Keratinocyte (primary cell): ENCODE measurements at regions not wholly inside any gene's neighbourhood (a gene's known extent, or its start where the extent isn't known, plus 50 kb on each side); places are given as distances from the start of the nearest gene placed in this dataset.

Experiments used
- DNase-seq: peaks from one replicate; pipeline ENCODE4 v3.0.0-alpha.2; 2011; ENCODE audit warnings: low read depth, missing footprints, low spot score
- FAIRE-seq: peaks from 2 replicates; lab custom pipeline; 2011; peaks lifted over from hg19 to GRCh38; lab: Jason Lieb, UNC
- H2AFZ ChIP-seq: 2 replicates; pipeline ENCODE4 v1.6.0; 2012; ENCODE audit warnings: low read length, control low read depth, inconsistent platforms; ENCODE audit not compliant: control insufficient read depth
- H3K27ac ChIP-seq: 2 replicates; pipeline ENCODE4 v1.5.1; 2011; ENCODE audit warnings: low read length; ENCODE audit not compliant: control insufficient read depth, insufficient read depth
- H3K27me3 ChIP-seq: 3 replicates; pipeline ENCODE4 v1.6.0; 2011; ENCODE audit warnings: low read length; ENCODE audit not compliant: control insufficient read depth, insufficient read depth; ENCODE audit errors: extremely low read depth
- H3K36me3 ChIP-seq, 2 experiments: 2 replicates in 1 of 2; 3 replicates in 1 of 2; pipeline ENCODE4 v1.5.1; 2011; ENCODE audit warnings: low read length in 2 of 2, mild to moderate bottlenecking in 1 of 2; ENCODE audit not compliant: control insufficient read depth in 2 of 2, insufficient read depth in 2 of 2; ENCODE audit errors: extremely low read depth in 1 of 2
- H3K4me1 ChIP-seq: 3 replicates; pipeline ENCODE4 v1.5.1; 2011; ENCODE audit warnings: low read length; ENCODE audit not compliant: control insufficient read depth, insufficient read depth; ENCODE audit errors: extremely low read depth
- H3K4me2 ChIP-seq: 3 replicates; pipeline ENCODE4 v1.6.0; 2011; ENCODE audit warnings: low read depth, low read length; ENCODE audit not compliant: control insufficient read depth, insufficient read depth; ENCODE audit errors: extremely low read depth
- H3K4me3 ChIP-seq, 3 experiments: fragments of 200-600 bp in 1 of 3; sonication (generic) in 1 of 3; 2 replicates in 2 of 3; 3 replicates in 1 of 3; pipeline ENCODE4 v1.5.1; 2011 to 2016; ENCODE audit warnings: low read length in 3 of 3, mild to moderate bottlenecking in 3 of 3, control low read depth in 2 of 3, inconsistent platforms in 1 of 3, low read depth in 1 of 3, mixed read lengths in 1 of 3, mixed run types in 1 of 3, moderate library complexity in 1 of 3; ENCODE audit not compliant: control insufficient read depth in 2 of 3, insufficient read depth in 2 of 3; ENCODE audit errors: extremely low read depth in 1 of 3
- H3K79me2 ChIP-seq: 2 replicates; pipeline ENCODE4 v1.6.0; 2012; ENCODE audit warnings: low read length; ENCODE audit not compliant: control insufficient read depth, insufficient read depth
- H3K9ac ChIP-seq: 3 replicates; pipeline ENCODE4 v1.6.0; 2011; ENCODE audit warnings: low read length; ENCODE audit not compliant: control insufficient read depth, insufficient read depth; ENCODE audit errors: extremely low read depth
- H3K9me1 ChIP-seq: 3 replicates; pipeline ENCODE4 v1.6.0; 2011; ENCODE audit warnings: low read length; ENCODE audit not compliant: control insufficient read depth, insufficient read depth; ENCODE audit errors: extremely low read depth
- H3K9me3 ChIP-seq: 2 replicates; pipeline ENCODE4 v1.5.1; 2012; ENCODE audit warnings: low read depth, low read length; ENCODE audit not compliant: control insufficient read depth
- H4K20me1 ChIP-seq: 3 replicates; pipeline ENCODE4 v1.6.0; 2011; ENCODE audit warnings: low read length; ENCODE audit not compliant: control insufficient read depth, insufficient read depth; ENCODE audit errors: extremely low read depth
- EZH2 ChIP-seq: IDR thresholded peaks from one replicate; pipeline ENCODE4 v1.6.1; 2012; ENCODE audit warnings: inconsistent platforms, mild to moderate bottlenecking, low read length, moderate library complexity
- dilution Hi-C: fragments of 300-500 bp; cut with MboI; formaldehyde crosslinking; loops from one replicate; pipeline ENCODE4 v1.7.0; 2020; ENCODE audit warnings: low sequenced_read_pairs; ENCODE audit not compliant: extremely low pct_ligation_motif_present
- TF ChIP-seq, protein P1 (sequence below), 3 experiments: IDR thresholded peaks in 1 of 3; conservative IDR thresholded peaks in 1 of 3; optimal IDR thresholded peaks in 1 of 3; 2 replicates in 2 of 3; 3 replicates in 1 of 3; pipeline versions ENCODE3 to v1.5.1; 2011; ENCODE audit warnings: low read length in 3 of 3, mild to moderate bottlenecking in 3 of 3, moderate library complexity in 2 of 3, control low read depth in 1 of 3, inconsistent platforms in 1 of 3; ENCODE audit not compliant: insufficient read depth in 2 of 3; ENCODE audit errors: extremely low read depth in 1 of 3

DNA sequence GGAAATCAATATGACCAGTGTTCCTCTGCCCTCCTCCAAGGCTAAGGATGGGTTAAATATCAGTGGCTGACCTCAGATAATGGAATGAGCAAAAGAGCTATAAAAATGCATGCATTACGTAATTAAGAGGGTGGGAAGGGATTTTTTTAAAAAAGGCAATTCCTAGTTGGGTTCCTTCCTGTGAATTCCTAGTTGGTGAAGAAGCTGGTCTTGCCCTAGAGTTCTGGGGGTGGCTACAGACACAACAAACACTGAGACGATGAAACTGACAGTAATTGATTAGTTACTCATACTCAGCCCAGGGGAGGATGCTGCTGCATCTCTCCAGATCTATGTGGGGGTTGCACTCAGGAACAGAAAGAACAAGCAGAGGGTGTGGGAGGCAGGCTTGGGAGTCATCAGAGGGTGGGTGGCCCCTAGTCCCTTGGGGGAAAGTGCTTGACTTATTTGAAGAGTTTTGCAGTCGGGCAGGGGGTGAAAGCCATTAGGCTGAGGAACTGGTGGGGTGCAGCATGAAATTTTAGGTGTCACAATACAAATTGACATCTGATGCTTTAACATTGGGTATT is 662.0 kb upstream of the FRG1 start:
- no peaks in the 10 kb centered on the region for H3K4me1 ChIP-seq
- H4K20me1 ChIP-seq = no peaks in the 10 kb centered on the region
- no peak overlapping the region for H3K9ac ChIP-seq
- H3K9me1 ChIP-seq = no peaks in the 10 kb centered on the region
- H3K4me2 ChIP-seq = no peak overlapping the region
- no peak overlapping the region for H3K4me3 ChIP-seq
- TF ChIP-seq EZH2 = no peak
- TF ChIP-seq, protein P1, sequence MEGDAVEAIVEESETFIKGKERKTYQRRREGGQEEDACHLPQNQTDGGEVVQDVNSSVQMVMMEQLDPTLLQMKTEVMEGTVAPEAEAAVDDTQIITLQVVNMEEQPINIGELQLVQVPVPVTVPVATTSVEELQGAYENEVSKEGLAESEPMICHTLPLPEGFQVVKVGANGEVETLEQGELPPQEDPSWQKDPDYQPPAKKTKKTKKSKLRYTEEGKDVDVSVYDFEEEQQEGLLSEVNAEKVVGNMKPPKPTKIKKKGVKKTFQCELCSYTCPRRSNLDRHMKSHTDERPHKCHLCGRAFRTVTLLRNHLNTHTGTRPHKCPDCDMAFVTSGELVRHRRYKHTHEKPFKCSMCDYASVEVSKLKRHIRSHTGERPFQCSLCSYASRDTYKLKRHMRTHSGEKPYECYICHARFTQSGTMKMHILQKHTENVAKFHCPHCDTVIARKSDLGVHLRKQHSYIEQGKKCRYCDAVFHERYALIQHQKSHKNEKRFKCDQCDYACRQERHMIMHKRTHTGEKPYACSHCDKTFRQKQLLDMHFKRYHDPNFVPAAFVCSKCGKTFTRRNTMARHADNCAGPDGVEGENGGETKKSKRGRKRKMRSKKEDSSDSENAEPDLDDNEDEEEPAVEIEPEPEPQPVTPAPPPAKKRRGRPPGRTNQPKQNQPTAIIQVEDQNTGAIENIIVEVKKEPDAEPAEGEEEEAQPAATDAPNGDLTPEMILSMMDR (optimal IDR thresholded peaks at IDR 0.05 in 1 of 3, IDR thresholded peaks at IDR 0.05 in 1 of 3, conservative IDR thresholded peaks at IDR 0.05 in 1 of 3; ENCODE audit: extremely low read depth in 1 of 3, insufficient read depth in 2 of 3, low read length in 3 of 3) = no peak
- H3K79me2 ChIP-seq = no peaks in the 10 kb centered on the region
- H3K36me3 ChIP-seq = no peaks in the 10 kb centered on the region
- H2AFZ ChIP-seq = no peak overlapping the region
- no peaks in the 10 kb centered on the region for H3K27me3 ChIP-seq
- dilution Hi-C loops = no loop called here
- FAIRE-seq (no peak), DNase-seq (no peak)
- no peak overlapping the region for H3K27ac ChIP-seq
- peaks cover 4% of the 10 kb centered on the region for H3K9me3 ChIP-seq

DNA sequence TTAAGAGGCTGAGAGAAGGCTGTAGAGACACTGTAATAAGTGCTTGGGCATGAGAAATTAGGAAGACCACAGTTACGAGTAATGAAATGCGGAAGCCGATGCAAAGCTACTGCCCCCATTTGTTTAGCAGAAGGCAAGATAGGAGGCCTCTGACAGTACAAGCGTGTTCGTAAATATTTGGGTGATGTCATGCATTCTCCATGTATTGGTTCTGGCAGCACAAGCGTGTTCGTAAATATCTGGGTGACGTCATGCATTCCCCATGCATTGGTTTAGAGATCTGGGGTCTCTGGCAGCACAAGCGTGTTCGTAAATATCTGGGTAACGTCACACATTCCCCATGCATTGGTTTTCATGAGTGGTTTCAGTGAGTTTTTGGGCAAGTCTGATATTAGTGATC is 661.5 kb upstream of the FRG1 start:
- dilution Hi-C loops = no loop called here
- FAIRE-seq (no peak), DNase-seq (no peak)
- no peak overlapping the region for H3K9ac ChIP-seq
- H3K4me3 ChIP-seq = no peak overlapping the region
- no peaks in the 10 kb centered on the region for H3K4me1 ChIP-seq
- no peaks in the 10 kb centered on the region for H3K9me1 ChIP-seq
- H3K79me2 ChIP-seq = no peaks in the 10 kb centered on the region
- no peak overlapping the region for H2AFZ ChIP-seq
- H3K27ac ChIP-seq = no peak overlapping the region
- H3K9me3 ChIP-seq = peaks cover 4% of the 10 kb centered on the region
- no peaks in the 10 kb centered on the region for H4K20me1 ChIP-seq
- H3K27me3 ChIP-seq = no peaks in the 10 kb centered on the region
- no peaks in the 10 kb centered on the region for H3K36me3 ChIP-seq
- no peak overlapping the region for H3K4me2 ChIP-seq
- TF ChIP-seq EZH2 = no peak
- TF ChIP-seq, protein P1 (optimal IDR thresholded peaks at IDR 0.05 in 1 of 3, IDR thresholded peaks at IDR 0.05 in 1 of 3, conservative IDR thresholded peaks at IDR 0.05 in 1 of 3; ENCODE audit: extremely low read depth in 1 of 3, insufficient read depth in 2 of 3, low read length in 3 of 3) = no peak
